ENCODE measurements at regions not wholly inside any gene's neighbourhood (a gene's known extent, or its start where the extent isn't known, plus 50 kb on each side); places are given as distances from the start of the nearest gene placed in this dataset.

GRCh38 chr3:21174461-21174860, 576.5 kb downstream of the ZNF385D start (continued):
- TF ChIP-seq NRF1 (IDR thresholded peaks at IDR 0.05; ENCODE audit: low read depth, low read length) = no peak
- TF ChIP-seq EGR1 (IDR thresholded peaks at IDR 0.05; ENCODE audit: borderline replicate concordance, low read depth, low read length) = no peak
- TF ChIP-seq EP300 (IDR thresholded peaks at IDR 0.05; ENCODE audit: borderline replicate concordance in 1 of 2, low read depth in 2 of 2, low read length in 2 of 2) = no peak
- no peak for TF ChIP-seq PHF8 (conservative IDR thresholded peaks at IDR 0.05; ENCODE audit: low read depth, low read length)
- TF ChIP-seq BACH1 (IDR thresholded peaks at IDR 0.05; ENCODE audit: low read length) = no peak
- no peak for TF ChIP-seq CBX5 (IDR thresholded peaks at IDR 0.05; ENCODE audit: low read depth, low read length)
